HepG2 (cell line): ENCODE measurements at regions not wholly inside any gene's neighbourhood (a gene's known extent, or its start where the extent isn't known, plus 50 kb on each side); places are given as distances from the start of the nearest gene placed in this dataset.

Experiments
- ATF4 ChIP-seq, 2 experiments: fragments of 450-650 bp in 1 of 2; sonication (generic) in 1 of 2; formaldehyde crosslinking; IDR thresholded peaks; 2 replicates each; pipeline versions ENCODE4 v1.5.0 to v1.8.0; 2020 to 2022; ENCODE audit warnings: mild to moderate bottlenecking in 1 of 2, missing genetic modification reagents in 1 of 2
- CEBPG ChIP-seq: IDR thresholded peaks from 2 replicates; pipeline ENCODE4 v1.6.1; 2016
- CREM ChIP-seq, 2 experiments: sonication (generic) in 1 of 2; formaldehyde crosslinking in 1 of 2; IDR thresholded peaks; 2 replicates each; pipeline versions ENCODE4 v1.4.0 to v1.6.1; 2016 to 2020; ENCODE audit warnings: antibody characterized with exemption in 1 of 2, mild to moderate bottlenecking in 1 of 2, missing genetic modification reagents in 1 of 2
- CSRNP2 ChIP-seq: sonication (generic); formaldehyde crosslinking; conservative IDR thresholded peaks from 2 replicates; pipeline ENCODE4 v1.8.0; 2022; ENCODE audit warnings: low read depth, missing genetic modification reagents
- FOXK2 ChIP-seq: fragments of 450-650 bp; IDR thresholded peaks from 2 replicates; pipeline ENCODE4 v1.6.1; 2016
- GPN1 ChIP-seq: sonication (generic); formaldehyde crosslinking; IDR thresholded peaks from 2 replicates; pipeline ENCODE4 v1.5.1; 2020; ENCODE audit warnings: missing genetic modification reagents, borderline replicate concordance
- HOXA5 ChIP-seq: sonication (generic); formaldehyde crosslinking; IDR thresholded peaks from 2 replicates; pipeline ENCODE4 v1.4.0; 2020; ENCODE audit warnings: missing genetic modification reagents
- MAFK ChIP-seq, 2 experiments: IDR thresholded peaks in 1 of 2; conservative IDR thresholded peaks in 1 of 2; 2 replicates each; pipeline ENCODE4 v1.6.1; 2011; ENCODE audit warnings: improper control_type of control experiment in 2 of 2, low read length in 2 of 2
- MTF1 ChIP-seq: sonication (generic); formaldehyde crosslinking; IDR thresholded peaks from 2 replicates; pipeline ENCODE4 v1.5.0; 2020; ENCODE audit warnings: missing genetic modification reagents
- RNF219 ChIP-seq: sonication (generic); formaldehyde crosslinking; IDR thresholded peaks from 2 replicates; pipeline ENCODE4 v1.5.0; 2020; ENCODE audit warnings: mild to moderate bottlenecking, missing genetic modification reagents
- SMARCC2 ChIP-seq: fragments of 450-650 bp; IDR thresholded peaks from 2 replicates; pipeline ENCODE4 v1.6.1; 2017; ENCODE audit warnings: antibody characterized with exemption, mild to moderate bottlenecking
- ZKSCAN5 ChIP-seq: sonication (generic); formaldehyde crosslinking; IDR thresholded peaks from 2 replicates; pipeline ENCODE4 v1.5.1; 2020; ENCODE audit warnings: mild to moderate bottlenecking, missing genetic modification reagents
- ZMAT3 ChIP-seq: sonication (generic); formaldehyde crosslinking; conservative IDR thresholded peaks from 2 replicates; pipeline ENCODE4 v1.7.0; 2021; ENCODE audit warnings: missing genetic modification reagents
- ZNF251 ChIP-seq: sonication (generic); formaldehyde crosslinking; IDR thresholded peaks from 2 replicates; pipeline ENCODE4 v1.9.0; 2021; ENCODE audit warnings: mild to moderate bottlenecking, missing genetic modification reagents
- ZNF781 ChIP-seq: sonication (generic); formaldehyde crosslinking; IDR thresholded peaks from 2 replicates; pipeline ENCODE4 v1.5.1; 2020; ENCODE audit warnings: borderline replicate concordance, mild to moderate bottlenecking, missing genetic modification reagents; ENCODE audit errors: not compliant biosample characterization

GRCh38 chr4:82125787-82126297 lies 247.9 kb downstream of the HNRNPD start (continued):
- TF ChIP-seq CSRNP2 (CRISPR knock-in tag): no peak
- no peak for TF ChIP-seq ZKSCAN5 (CRISPR knock-in tag)
- peak in 1 of 2 experiments; percentile 93; a peak in 2 of 4 replicates for TF ChIP-seq ATF4 (CRISPR knock-in tag; IDR thresholded peaks at IDR 0.05)
- TF ChIP-seq CEBPG: peak; percentile 23; the same call in 1 of the 2 replicates
- no peak for TF ChIP-seq ZNF251 (CRISPR knock-in tag)
- 0 out of 2 replicates have a peak, but pooled peaks have one; percentile 43 for TF ChIP-seq HOXA5 (CRISPR knock-in tag)
- no peak for TF ChIP-seq ZNF781
- no peak for TF ChIP-seq CREM (IDR thresholded peaks at IDR 0.05)
- TF ChIP-seq CREM (CRISPR knock-in tag; IDR thresholded peaks at IDR 0.05): no peak
- TF ChIP-seq ZMAT3 (CRISPR knock-in tag): no peak
- TF ChIP-seq RNF219 (CRISPR knock-in tag): no peak
- no peak for TF ChIP-seq SMARCC2
- TF ChIP-seq FOXK2: no peak
- no peak for TF ChIP-seq GPN1 (CRISPR knock-in tag)
- TF ChIP-seq MTF1: no peak
- TF ChIP-seq MAFK (conservative IDR thresholded peaks at IDR 0.05 in 1 of 2, IDR thresholded peaks at IDR 0.05 in 1 of 2; ENCODE audit: low read length in 2 of 2): peak; percentile 29 to 35; a peak in 3 of 4 replicates
